ENCODE measurements at regions not wholly inside any gene's neighbourhood (a gene's known extent, or its start where the extent isn't known, plus 50 kb on each side); places are given as distances from the start of the nearest gene placed in this dataset.

DNA sequence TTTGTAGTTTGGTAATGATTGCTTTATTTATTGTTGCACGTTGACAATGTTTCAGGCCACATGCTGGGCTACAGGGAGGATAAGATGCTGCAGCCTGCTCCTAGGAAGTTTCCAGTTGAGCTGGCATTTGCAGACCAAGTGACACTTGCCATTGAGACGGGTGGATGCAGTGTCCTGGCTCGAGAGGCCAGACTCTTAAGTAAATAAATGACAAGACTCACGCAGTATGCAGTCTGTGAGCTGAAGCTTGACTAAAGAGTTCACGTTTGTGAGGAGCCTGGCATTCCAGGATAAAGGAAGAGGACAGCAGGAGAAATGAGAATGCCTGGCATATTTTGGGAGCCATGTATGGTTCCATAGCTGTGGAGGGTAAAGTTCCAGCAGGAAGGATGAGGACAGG, 105.8 kb downstream of the BAMBI start:
- no peak for DNase-seq (ENCODE audit: low spot score)

DNA sequence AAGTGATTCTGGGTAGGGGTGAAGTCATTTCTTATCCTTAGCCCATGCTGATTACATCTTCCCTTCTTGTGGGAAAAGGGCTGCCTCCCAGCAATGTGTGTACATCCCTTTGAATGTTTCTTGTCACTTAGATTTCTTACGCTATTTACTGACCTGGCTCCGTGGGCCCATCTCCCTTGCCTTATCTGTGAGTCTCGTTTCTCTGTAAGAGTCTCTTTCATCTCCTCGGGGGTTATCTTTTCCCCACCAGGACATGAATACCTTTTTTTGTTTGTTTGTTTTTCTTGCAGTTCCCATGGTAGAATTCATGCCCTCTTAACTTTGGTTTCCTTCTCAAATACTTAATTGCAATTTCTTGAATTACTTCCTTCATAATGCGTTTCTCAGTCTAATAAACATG, 107.7 kb downstream of the BAMBI start:
- no peak for DNase-seq (ENCODE audit: low spot score)

- no peak for DNase-seq (ENCODE audit: low spot score)
These were observed 110.9 kb downstream of the BAMBI start for GRCh38 chr10:28788252-28788651.

GRCh38 chr10:28788762-28789161, 111.4 kb downstream of the BAMBI start:
- DNase-seq (ENCODE audit: low spot score), result peak; percentile 63

DNA sequence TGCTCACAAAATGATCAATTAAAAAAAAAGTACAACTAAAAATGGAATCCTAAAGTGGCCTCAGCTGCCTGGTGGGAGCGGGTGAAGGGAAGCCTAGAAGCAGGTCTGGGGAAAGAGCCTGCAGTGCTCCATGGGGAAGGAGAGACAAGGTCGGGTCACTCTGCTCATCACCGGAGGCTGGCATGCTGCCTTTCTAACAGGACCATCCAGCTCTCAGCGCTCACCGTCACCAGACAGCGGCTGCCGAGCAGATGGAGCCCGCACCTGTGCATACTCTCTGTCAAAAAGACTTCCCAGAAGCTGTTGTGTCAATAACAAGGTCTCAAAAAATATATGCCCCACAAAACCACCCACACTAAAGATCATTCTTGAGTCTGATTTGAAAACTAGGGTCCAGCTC, 112.8 kb downstream of the BAMBI start:
- no peak for DNase-seq (ENCODE audit: low spot score)

DNA sequence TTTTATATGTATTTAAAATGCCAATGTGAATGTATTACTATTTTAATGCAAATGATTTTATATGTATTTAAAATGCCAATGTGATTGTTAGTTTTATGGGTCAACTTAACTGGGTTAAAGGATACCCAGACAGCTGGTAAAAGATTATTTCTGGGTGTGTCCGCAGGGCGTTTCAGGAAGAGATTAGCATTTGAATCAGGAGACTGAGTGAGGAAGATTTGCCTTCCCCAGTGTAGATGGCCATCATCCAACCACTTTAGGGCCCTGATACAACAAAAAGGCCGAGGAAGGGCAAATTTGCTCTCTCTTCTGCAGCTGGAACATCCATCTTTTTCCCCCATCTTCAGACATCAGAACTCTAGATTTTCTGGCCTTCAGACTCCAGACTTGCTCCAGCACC, 116.2 kb downstream of the BAMBI start:
- DNase-seq (ENCODE audit: low spot score), result no peak

DNA sequence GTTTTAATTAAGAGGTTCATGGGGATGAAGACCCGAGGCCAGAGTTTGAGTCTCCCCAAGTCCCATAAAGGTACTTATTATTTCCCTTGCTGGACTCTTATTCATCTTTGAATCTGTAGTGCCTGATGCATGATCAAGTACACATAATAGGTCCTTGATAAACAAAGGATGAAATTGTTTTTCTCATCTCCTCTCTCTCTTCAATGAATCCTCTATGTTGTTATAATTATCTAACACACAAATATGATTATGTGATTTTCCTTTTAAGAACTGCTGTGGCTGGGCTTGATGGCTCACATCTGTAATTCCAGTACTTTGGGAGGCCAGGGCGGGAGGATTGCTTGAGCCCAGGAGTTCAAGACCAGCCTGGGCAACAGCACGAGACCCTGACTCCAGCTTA, 117.7 kb downstream of the BAMBI start:
- DNase-seq (ENCODE audit: low spot score), result no peak

DNA sequence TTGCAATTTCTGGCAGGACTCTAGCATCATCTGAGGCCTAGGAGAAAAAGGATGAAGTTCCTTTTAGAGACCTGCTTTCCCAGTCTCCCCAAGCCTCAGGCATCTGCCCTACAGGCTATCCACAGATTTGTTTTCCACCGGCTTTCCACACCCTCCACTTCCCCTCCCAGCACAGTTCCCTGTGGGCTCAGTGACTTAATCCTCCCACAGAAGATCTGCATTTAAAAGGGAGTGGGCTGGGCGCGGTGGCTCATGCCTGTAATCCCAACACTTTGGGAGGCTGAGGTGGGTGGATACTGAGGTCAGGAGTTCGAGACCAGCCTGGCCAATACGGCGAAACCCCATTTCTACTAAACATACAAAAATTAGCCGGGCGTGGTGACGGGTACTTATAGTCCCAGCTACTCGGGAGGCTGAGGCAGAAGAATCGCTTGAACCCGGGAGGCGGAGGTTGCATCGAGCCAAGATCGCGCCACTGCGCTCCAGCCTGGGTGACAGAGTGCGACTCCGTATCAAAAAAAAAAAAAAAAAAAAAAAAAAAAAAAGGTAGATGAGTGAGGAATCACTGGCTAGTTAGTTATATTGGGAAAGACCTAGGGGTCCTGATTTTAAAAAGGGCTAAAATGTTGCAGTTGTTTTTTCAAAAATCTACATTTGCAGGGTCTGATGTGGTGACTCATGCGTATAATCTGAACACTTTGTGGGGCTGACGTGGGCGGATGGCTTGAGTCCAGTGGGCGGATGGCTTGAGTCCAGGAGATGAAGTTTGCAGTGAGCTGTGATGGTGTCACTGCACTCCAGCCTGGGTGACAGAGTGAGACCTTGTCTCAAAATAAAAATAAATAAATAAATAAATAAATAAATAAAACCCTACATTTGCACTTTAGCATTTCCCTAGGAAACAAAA, 119.5 kb downstream of the BAMBI start:
- DNase-seq (ENCODE audit: low spot score), result no peak

DNA sequence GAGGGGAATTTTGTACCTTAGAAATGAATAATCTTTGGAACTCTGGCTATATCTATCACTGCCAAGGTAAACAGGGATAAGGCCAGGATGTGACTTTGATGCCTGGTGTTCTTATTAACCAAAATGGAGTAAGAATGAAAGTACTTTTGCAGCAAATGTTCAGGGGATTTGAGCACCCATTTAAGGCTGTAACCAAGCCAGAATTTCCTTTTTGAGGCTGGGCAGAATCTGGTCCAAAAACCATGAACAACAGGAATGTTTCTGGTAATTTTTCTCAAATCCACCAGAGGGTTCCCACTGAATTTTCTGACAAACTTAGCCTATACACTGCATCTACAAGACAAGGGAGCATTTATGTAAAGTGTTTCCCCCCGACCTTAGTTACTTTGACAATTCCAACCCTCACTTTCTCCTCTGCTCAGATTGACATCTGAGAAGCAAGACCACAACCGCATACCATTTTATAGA, 120.6 kb downstream of the BAMBI start:
- DNase-seq (ENCODE audit: low spot score), result no peak

GRCh38 chr10:28798428-28798955, 121.2 kb downstream of the BAMBI start:
- no peak for DNase-seq (ENCODE audit: low spot score)

DNA sequence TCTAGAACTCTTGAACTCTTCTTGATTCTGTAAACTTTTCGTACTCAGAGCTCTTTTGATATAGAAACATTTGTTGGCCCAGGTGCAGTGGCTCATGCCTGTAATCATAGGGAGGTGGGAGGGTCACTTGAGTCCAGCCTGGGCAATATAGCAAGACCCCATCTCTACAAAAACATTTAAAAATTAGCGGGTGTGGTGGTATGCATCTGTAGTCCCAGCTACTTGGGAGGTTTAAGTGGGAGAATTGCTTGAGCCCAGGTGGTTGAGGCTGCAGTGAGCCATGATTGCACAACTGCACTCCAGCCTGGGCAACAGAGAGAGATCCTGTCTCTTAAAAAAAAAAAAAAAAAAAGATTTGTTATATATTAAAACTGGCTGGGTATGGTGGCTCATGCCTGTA, 121.6 kb downstream of the BAMBI start:
- DNase-seq (ENCODE audit: low spot score), result no peak

DNA sequence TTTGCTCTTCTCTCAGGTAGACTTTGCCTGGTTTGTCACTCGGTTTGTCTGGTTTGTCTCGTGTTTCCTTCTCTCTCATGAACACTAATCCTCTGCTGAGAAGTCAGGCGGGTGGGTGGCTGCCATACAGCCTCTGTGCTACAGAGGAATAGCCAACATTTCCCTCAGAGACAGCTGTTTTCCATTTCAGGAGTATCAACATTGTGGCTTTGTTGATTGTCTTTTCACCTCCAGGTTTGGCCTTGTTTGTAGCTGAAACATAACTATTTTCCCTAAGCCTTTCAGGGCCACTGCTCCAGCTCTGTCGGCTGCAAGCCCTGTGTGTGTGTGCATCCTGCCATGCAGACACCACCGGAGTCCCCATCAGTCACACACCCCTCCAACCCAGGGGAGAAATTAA, 122.8 kb downstream of the BAMBI start:
- no peak for DNase-seq (ENCODE audit: low spot score)

GRCh38 chr10:28801247-28801646, 123.9 kb downstream of the BAMBI start:
- no peak for DNase-seq (ENCODE audit: low spot score)

- DNase-seq (ENCODE audit: low spot score), result no peak
These were observed 124.5 kb downstream of the BAMBI start for GRCh38 chr10:28801869-28802268.

DNA sequence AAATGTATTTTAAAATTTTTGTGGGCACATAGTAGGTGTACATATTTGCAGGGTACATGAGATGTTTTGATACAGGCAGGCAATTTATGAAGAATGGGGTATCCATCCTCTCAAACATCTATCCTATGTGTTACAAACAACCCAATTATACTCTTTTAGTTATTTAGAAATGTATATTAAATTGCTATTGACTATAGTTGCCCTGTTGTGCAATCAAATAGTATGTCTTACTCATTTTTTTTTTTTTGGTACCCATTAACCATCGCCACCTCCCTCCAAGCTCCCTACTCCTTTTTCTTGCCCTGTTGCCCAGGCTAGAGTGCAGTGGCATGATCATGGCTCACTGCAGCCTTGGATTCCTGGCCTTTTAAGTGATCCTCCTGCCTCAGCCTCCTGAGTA, 128.1 kb downstream of the BAMBI start:
- DNase-seq (ENCODE audit: low spot score), result no peak

DNA sequence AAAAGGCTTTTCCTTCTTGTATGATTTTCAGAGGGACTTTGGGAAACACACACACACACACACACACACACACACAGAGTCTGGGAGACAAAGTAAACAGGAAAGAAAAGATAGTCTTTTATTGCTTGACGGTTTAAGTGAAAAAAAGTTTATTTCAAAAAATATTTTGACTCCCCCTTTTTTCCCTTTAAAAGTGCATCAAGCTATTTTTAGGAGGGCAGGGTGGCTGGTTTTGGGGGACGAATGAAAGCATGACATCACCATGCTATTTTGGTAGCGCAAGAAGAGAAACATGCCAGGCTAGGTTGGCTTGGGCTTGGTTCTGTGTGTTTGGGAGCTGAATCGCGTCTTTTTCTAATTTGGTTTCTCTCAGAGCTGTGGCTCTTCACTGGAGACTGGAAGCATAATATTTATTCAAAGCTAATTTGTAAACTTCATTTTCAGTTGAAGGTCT, 129.2 kb downstream of the BAMBI start:
- DNase-seq (ENCODE audit: low spot score), result no peak

- DNase-seq (ENCODE audit: low spot score), result no peak
These were observed 129.8 kb downstream of the BAMBI start for GRCh38 chr10:28806951-28807759.

- DNase-seq (ENCODE audit: low spot score), result no peak
These were observed 130.7 kb downstream of the BAMBI start for GRCh38 chr10:28807760-28808613.

DNA sequence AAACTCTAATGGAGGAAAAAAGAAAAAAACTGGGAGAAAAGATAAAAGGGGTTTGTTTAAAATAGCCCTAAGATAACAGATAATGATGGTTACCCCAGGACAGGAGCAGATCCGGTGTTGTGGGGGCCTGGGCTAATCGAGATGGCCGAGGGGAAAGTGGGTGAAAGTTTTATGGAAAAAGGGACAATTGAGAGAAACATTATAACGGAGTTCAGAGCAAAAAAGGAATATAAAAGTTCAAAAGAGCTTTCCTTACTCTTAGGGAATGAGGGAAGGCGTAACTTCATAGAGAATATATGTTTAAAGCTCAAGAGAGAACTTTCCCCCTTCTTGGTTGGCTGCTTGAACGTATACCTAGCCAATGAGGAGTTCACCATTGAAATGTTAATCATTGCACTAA, 131.4 kb downstream of the BAMBI start:
- no peak for DNase-seq (ENCODE audit: low spot score)

DNA sequence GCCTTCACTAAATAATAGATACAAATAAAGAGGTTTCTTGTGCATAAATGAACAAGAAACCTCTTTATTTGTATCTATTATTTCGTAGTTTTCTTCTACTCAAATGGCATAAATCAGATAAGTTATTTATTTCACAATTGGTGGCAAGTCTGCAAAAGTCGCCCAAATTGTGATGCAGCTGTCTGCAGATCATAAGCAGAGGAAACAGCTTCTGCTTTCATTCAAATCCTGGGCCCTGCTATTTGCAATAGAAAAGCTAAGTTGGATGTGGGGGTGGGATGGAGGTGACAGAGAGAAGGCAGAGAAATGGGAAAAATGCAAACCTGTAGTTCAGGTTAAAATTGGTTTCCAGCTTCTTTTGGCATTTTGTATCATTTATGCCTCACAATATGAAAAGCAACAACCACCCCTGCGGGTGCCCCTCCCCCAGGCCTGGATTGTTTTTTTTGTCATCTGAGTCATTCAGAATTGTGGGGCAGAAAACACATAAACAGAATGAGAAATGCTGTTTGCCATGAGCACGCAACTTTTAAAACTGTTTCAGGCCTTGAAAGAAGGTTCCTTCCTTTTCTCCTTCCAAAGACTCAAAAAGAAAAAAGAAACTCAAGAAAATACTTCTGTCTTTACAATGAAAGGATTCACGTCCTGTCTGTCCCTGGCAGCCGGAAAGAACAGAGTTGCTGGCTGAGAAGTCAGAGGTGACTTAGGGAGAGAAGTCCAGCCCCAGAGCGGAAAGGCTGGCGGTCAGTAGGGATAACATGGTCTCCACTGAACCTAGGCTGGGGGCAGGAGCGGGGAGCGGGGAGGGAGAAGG, 132.9 kb downstream of the BAMBI start:
- DNase-seq (ENCODE audit: low spot score), result no peak
